ENCODE measurements at regions not wholly inside any gene's neighbourhood (a gene's known extent, or its start where the extent isn't known, plus 50 kb on each side); places are given as distances from the start of the nearest gene placed in this dataset.

DNA sequence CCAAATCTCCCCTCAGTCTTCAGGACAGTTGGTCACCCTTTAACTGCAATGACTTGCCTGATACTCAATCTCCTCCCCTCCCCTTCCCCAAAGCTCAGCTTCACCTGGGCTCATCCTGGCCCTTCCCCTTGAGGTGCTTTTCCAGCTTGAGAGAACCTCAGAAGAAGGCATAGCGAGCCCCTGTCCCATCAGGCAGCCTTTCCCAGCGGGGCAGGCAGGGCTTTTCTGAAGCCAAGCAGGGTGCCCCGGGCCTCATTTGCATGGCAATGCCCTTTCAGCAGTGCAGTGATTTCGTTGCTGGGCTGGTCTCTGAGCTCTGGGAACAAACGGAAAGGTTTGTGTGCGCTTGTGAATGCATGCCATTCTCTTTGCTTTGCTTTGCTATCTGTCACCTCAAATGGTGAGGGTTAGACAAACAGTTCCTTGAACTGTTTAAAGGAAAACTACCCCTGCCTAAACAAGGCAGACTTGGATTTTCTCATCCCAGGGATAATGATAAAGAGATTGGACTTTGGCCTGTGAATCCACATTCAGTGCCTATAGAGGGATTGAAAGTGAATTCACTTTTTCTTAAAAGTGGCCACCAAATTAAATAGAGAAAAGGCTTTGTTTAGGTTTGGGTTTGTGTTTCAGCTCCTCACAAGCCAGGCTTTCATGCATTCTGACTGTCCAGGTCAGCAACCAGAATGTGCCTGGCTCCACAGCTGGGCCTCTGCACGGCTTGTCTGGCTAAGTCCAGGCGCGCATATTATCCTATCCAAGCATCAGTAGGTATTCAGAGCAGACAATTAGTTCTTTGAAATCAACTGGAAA is 165.3 kb downstream of the ZNF608 start:
- in situ Hi-C loops (cut with HindIII; ENCODE audit: low pct_unique_long_range_greater_than_20kb, low sequenced_read_pairs): no loop called here
- peak in 1 of 2 experiments; percentile 34 for DNase-seq (ENCODE audit: low read depth in 1 of 2, low spot score in 1 of 2)
- TF ChIP-seq JUND (IDR thresholded peaks at IDR 0.05; ENCODE audit: low read depth): no peak

GRCh38 chr5:124580512-124580911 is 165.9 kb downstream of the ZNF608 start:
- in situ Hi-C loops (cut with HindIII; ENCODE audit: low pct_unique_long_range_greater_than_20kb, low sequenced_read_pairs): no loop called here
- no peak for TF ChIP-seq JUND (IDR thresholded peaks at IDR 0.05; ENCODE audit: low read depth)

GRCh38 chr5:124576848-124577409 is 169.5 kb downstream of the ZNF608 start:
- in situ Hi-C loops (cut with HindIII; ENCODE audit: low pct_unique_long_range_greater_than_20kb, low sequenced_read_pairs): no loop called here
- DNase-seq (ENCODE audit: low read depth in 1 of 2, low spot score in 1 of 2): no peak

More at GRCh38 chr5:124580512-124580911, 165.9 kb downstream of the ZNF608 start:
- DNase-seq (ENCODE audit: low read depth in 1 of 2, low spot score in 1 of 2): no peak

DNA sequence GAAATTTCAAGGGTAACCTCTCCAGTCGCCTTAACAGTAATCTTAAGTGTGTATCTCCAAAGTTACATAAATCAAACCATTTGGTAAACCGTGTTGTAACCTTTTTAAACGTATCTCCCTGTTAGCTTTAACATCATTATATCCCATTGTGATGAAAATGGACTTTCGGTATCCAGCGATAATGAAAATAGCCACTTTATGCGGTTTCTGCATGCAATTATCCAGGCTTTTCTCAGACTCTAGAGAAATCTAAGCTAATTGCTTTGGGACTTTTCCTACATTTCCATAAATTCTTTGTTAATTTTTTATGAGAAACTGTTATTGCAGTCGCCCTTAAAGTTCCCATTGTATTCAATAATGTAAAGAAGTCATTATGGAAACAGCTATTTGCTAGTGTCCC is 170.7 kb downstream of the ZNF608 start:
- DNase-seq (ENCODE audit: low read depth in 1 of 2, low spot score in 1 of 2): no peak
- TF ChIP-seq JUND (IDR thresholded peaks at IDR 0.05; ENCODE audit: low read depth): no peak
- in situ Hi-C loops (cut with HindIII; ENCODE audit: low pct_unique_long_range_greater_than_20kb, low sequenced_read_pairs): no loop called here

More at GRCh38 chr5:124576848-124577409, 169.5 kb downstream of the ZNF608 start:
- TF ChIP-seq JUND (IDR thresholded peaks at IDR 0.05; ENCODE audit: low read depth): no peak

- DNase-seq (ENCODE audit: low read depth in 1 of 2, low spot score in 1 of 2): no peak
- in situ Hi-C loops (cut with HindIII; ENCODE audit: low pct_unique_long_range_greater_than_20kb, low sequenced_read_pairs): no loop called here
- TF ChIP-seq JUND (IDR thresholded peaks at IDR 0.05; ENCODE audit: low read depth): no peak
Measured at GRCh38 chr5:124574521-124575436, 171.7 kb downstream of the ZNF608 start.

DNA sequence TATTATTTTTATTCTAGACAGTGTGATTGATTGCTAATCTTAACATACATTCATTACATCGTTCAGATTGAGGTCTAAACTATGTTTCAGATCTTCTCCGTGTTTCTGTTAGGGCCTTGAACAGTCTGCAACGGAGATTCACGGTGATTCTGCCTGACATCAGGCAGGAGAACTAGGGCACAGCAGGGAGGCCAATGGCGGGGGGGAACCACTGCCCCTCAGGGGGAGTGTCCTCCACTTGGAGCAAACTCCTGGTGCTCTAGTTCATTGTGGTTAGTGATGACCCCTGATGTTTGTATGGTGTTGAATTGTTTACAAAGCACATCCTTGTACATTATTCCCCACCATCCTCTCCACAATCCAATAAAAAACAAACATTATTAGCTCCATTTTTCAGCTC is 173.5 kb downstream of the ZNF608 start:
- no peak for DNase-seq (ENCODE audit: low read depth in 1 of 2, low spot score in 1 of 2)
- TF ChIP-seq JUND (IDR thresholded peaks at IDR 0.05; ENCODE audit: low read depth): no peak
- in situ Hi-C loops (cut with HindIII; ENCODE audit: low pct_unique_long_range_greater_than_20kb, low sequenced_read_pairs): no loop called here

DNA sequence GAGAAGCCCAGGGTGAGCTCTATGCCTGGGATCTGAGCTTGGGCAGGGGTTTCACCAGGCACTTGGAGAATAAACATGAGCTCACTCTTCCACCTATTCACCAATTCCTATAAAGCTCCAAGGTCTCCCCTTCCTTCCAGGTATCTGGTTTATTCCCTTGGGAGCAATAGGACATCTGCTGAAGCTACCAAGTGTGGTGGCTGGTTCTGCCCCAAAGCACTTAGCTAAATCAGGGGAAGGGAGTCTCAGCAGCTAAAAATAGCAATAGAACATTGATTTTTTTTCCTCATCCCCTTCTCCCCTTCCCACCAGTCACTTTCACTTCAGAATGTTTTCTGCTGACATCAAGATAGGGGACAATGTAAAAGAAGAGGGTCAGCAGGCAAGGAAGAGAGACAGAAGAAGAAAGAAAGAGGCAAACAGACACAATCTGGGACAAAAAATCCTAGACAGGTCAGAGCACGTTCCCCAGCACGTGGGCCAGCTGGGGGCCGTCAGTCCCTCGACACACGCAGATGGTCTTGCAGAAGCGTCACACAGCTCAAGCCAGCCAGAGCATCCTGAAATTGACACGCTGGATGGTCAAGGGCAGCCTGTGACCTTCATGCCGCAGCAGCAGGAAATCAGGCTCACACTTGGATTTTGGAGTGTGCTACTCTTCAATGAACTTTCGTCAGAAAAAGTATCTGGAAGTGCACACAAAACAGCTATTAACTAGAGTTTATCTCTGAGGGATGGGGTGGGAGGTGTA is 176.0 kb downstream of the ZNF608 start:
- DNase-seq (ENCODE audit: low read depth in 1 of 2, low spot score in 1 of 2): no peak
- in situ Hi-C loops (cut with HindIII; ENCODE audit: low pct_unique_long_range_greater_than_20kb, low sequenced_read_pairs): no loop called here
- TF ChIP-seq JUND (IDR thresholded peaks at IDR 0.05; ENCODE audit: low read depth): no peak

- in situ Hi-C loops (cut with HindIII; ENCODE audit: low pct_unique_long_range_greater_than_20kb, low sequenced_read_pairs): no loop called here
- no peak for TF ChIP-seq JUND (IDR thresholded peaks at IDR 0.05; ENCODE audit: low read depth)
- no peak for DNase-seq (ENCODE audit: low read depth in 1 of 2, low spot score in 1 of 2)
Measured at GRCh38 chr5:124566875-124567450, 179.5 kb downstream of the ZNF608 start.

- no peak for TF ChIP-seq JUND (IDR thresholded peaks at IDR 0.05; ENCODE audit: low read depth)
- in situ Hi-C loops (cut with HindIII; ENCODE audit: low pct_unique_long_range_greater_than_20kb, low sequenced_read_pairs): no loop called here
- no peak for DNase-seq (ENCODE audit: low read depth in 1 of 2, low spot score in 1 of 2)
Measured at GRCh38 chr5:124561451-124561850, 185.0 kb downstream of the ZNF608 start.

GRCh38 chr5:124560370-124560769 is 186.1 kb downstream of the ZNF608 start:
- in situ Hi-C loops (cut with HindIII; ENCODE audit: low pct_unique_long_range_greater_than_20kb, low sequenced_read_pairs): no loop called here
- DNase-seq (ENCODE audit: low read depth in 1 of 2, low spot score in 1 of 2): no peak
- no peak for TF ChIP-seq JUND (IDR thresholded peaks at IDR 0.05; ENCODE audit: low read depth)

DNA sequence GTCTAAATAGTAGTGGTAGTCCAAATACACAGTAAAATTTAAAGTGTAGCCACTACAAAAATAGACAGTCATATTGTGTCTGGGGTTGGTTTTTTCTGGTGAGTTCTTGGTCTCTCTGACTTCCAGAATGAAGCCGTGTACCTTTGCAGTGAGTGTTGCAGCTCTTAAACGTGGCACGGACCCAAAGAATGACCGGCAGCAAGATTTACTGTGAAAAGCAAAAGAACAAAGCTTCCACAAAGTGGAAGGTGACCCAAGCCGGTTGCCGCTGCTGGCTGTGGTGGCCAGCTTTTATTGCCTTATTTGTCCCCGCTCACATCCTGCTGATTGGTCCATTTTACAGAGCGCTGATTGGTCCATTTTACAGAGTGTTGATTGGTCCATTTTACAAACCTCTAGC is 188.7 kb downstream of the ZNF608 start:
- in situ Hi-C loops (cut with HindIII; ENCODE audit: low pct_unique_long_range_greater_than_20kb, low sequenced_read_pairs): no loop called here
- TF ChIP-seq JUND (IDR thresholded peaks at IDR 0.05; ENCODE audit: low read depth): no peak
- DNase-seq (ENCODE audit: low read depth in 1 of 2, low spot score in 1 of 2): no peak

All from T47D (cell line).